Fibroblast of lung (primary cell): ENCODE measurements at regions not wholly inside any gene's neighbourhood (a gene's known extent, or its start where the extent isn't known, plus 50 kb on each side); places are given as distances from the start of the nearest gene placed in this dataset.

ENCODE experiments used
- EZH2 ChIP-seq: IDR thresholded peaks from 2 replicates; pipeline ENCODE4 v1.5.1; 2012; ENCODE audit warnings: low read length, control low read depth, mild to moderate bottlenecking; ENCODE audit errors: missing control alignments
- TF ChIP-seq, protein P1 (sequence below), 2 donors: IDR thresholded peaks in 1 of 2; conservative IDR thresholded peaks in 1 of 2; 1 replicate in 1 of 2; 2 replicates in 1 of 2; pipeline ENCODE4 v1.5.1; 2011 to 2012; ENCODE audit warnings: low read length in 2 of 2, control low read depth in 1 of 2, inconsistent platforms in 1 of 2, low read depth in 1 of 2, mild to moderate bottlenecking in 1 of 2

- no peak for TF ChIP-seq EZH2
- TF ChIP-seq, protein P1, sequence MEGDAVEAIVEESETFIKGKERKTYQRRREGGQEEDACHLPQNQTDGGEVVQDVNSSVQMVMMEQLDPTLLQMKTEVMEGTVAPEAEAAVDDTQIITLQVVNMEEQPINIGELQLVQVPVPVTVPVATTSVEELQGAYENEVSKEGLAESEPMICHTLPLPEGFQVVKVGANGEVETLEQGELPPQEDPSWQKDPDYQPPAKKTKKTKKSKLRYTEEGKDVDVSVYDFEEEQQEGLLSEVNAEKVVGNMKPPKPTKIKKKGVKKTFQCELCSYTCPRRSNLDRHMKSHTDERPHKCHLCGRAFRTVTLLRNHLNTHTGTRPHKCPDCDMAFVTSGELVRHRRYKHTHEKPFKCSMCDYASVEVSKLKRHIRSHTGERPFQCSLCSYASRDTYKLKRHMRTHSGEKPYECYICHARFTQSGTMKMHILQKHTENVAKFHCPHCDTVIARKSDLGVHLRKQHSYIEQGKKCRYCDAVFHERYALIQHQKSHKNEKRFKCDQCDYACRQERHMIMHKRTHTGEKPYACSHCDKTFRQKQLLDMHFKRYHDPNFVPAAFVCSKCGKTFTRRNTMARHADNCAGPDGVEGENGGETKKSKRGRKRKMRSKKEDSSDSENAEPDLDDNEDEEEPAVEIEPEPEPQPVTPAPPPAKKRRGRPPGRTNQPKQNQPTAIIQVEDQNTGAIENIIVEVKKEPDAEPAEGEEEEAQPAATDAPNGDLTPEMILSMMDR (conservative IDR thresholded peaks at IDR 0.05 in 1 of 2, IDR thresholded peaks at IDR 0.05 in 1 of 2; ENCODE audit: low read depth in 1 of 2, low read length in 2 of 2): no peak
These were observed 106.4 kb upstream of the FAM241A start for GRCh38 chr4:112038861-112039260.
